ENCODE measurements at regions not wholly inside any gene's neighbourhood (a gene's known extent, or its start where the extent isn't known, plus 50 kb on each side); places are given as distances from the start of the nearest gene placed in this dataset.

- in situ Hi-C loops (cut with MboI; ENCODE audit: low pct_ligation_motif_present in 1 of 4, low pct_unique_long_range_greater_than_20kb in 1 of 4, low sequenced_read_pairs in 3 of 4): no loop called here
Observed at GRCh38 chr5:86175224-86175623, 442.5 kb upstream of the COX7C start.

GRCh38 chr5:86199287-86199686 is 418.5 kb upstream of the COX7C start:
- in situ Hi-C loops (cut with MboI; ENCODE audit: low pct_ligation_motif_present in 1 of 4, low pct_unique_long_range_greater_than_20kb in 1 of 4, low sequenced_read_pairs in 3 of 4): no loop called here
- no peak overlapping the region for H3K27ac ChIP-seq
- no peaks in the 10 kb centered on the region for H3K4me1 ChIP-seq
- no peak for DNase-seq
- no peaks in the 10 kb centered on the region for H3K9me3 ChIP-seq
- no peaks in the 10 kb centered on the region for H3K27me3 ChIP-seq
- H3K36me3 ChIP-seq: no peaks in the 10 kb centered on the region
- TF ChIP-seq EP300 (IDR thresholded peaks at IDR 0.05; ENCODE audit: low read depth): no peak
- no peak for TF ChIP-seq CTCF (IDR thresholded peaks at IDR 0.05)
- no peak for TF ChIP-seq POLR2AphosphoS5 (IDR thresholded peaks at IDR 0.05)
- TF ChIP-seq POLR2A (IDR thresholded peaks at IDR 0.05): no peak
- no peak overlapping the region for H3K4me3 ChIP-seq
- intact Hi-C loops (cut with DNase I; ENCODE audit: low total_unique reads): no loop called here

More at GRCh38 chr5:86175224-86175623, 442.5 kb upstream of the COX7C start:
- no peak overlapping the region for H3K27ac ChIP-seq
- no peak for DNase-seq
- no peaks in the 10 kb centered on the region for H3K27me3 ChIP-seq
- intact Hi-C loops (cut with DNase I; ENCODE audit: low total_unique reads): no loop called here
- TF ChIP-seq EP300 (IDR thresholded peaks at IDR 0.05; ENCODE audit: low read depth) (no peak), POLR2AphosphoS5 (IDR thresholded peaks at IDR 0.05) (no peak), POLR2A (IDR thresholded peaks at IDR 0.05) (no peak)
- H3K9me3 ChIP-seq: no peaks in the 10 kb centered on the region
- H3K36me3 ChIP-seq: no peaks in the 10 kb centered on the region
- WGBS, 2 donors (ENCODE audit: low coverage in 1 of 2): 8 to 20% methylated on average over 1 of the region's 1 CpG
- H3K4me1 ChIP-seq: no peaks in the 10 kb centered on the region
- no peak overlapping the region for H3K4me3 ChIP-seq

DNA sequence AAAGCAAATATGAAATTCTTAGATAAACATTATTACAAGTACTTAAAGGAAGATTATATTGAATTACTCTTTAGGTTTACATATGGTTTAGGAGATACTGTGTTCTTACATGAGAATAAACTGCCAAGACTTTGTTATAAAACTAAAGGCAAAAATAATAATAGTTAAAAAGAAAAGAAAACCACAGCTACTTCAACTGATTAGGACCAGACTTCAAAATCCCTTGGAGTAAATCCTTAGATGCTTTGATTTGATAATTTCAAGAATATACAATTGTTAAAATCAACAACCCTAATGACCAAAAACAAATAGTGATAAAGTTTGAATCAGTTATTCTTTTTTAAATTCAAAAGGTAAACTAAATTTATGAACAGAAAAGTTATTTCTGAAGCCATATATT is 389.6 kb upstream of the COX7C start:
- Histone ChIP-seq H3K36me3 (no peaks in the 10 kb centered on the region), H3K4me1 (no peaks in the 10 kb centered on the region), H3K27ac (no peak overlapping the region), H3K9me3 (no peaks in the 10 kb centered on the region), H3K27me3 (no peaks in the 10 kb centered on the region), H3K4me3 (no peak overlapping the region)
- intact Hi-C loops (cut with DNase I; ENCODE audit: low total_unique reads) (no loop called here), in situ Hi-C loops (cut with MboI; ENCODE audit: low pct_ligation_motif_present in 1 of 4, low pct_unique_long_range_greater_than_20kb in 1 of 4, low sequenced_read_pairs in 3 of 4) (no loop called here)
- DNase-seq: no peak
- TF ChIP-seq POLR2AphosphoS5 (IDR thresholded peaks at IDR 0.05) (no peak), CTCF (IDR thresholded peaks at IDR 0.05) (no peak), EP300 (IDR thresholded peaks at IDR 0.05; ENCODE audit: low read depth) (no peak), POLR2A (IDR thresholded peaks at IDR 0.05) (no peak)

DNA sequence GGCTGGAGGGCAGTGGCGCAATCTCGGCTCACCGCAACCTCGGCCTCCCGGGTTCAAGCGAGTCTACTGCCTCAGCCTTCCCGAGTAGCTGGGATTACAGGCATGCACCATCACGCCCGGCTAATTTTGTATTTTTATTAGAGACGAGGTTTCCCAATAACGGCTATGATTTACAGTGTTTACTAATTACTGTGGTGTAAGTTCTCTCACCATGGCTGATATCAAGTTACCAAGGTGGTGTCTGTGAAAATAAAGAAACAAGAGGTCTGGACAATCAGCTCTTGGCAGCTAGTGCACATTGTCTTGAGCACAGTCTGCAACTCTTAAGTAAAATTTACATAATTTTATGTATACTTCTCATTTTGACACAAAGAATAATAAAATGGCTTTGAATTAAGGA is 385.5 kb upstream of the COX7C start:
- H3K9me3 ChIP-seq: no peaks in the 10 kb centered on the region
- DNase-seq: no peak
- H3K36me3 ChIP-seq: no peaks in the 10 kb centered on the region
- no peak overlapping the region for H3K4me3 ChIP-seq
- H3K4me1 ChIP-seq: no peaks in the 10 kb centered on the region
- 51 to 87% methylated on average over 4 to 11 of the region's 11 CpGs for WGBS, 2 donors (ENCODE audit: low coverage in 1 of 2)
- intact Hi-C loops (cut with DNase I; ENCODE audit: low total_unique reads) (no loop called here), in situ Hi-C loops (cut with MboI; ENCODE audit: low pct_ligation_motif_present in 1 of 4, low pct_unique_long_range_greater_than_20kb in 1 of 4, low sequenced_read_pairs in 3 of 4) (no loop called here)
- no peaks in the 10 kb centered on the region for H3K27me3 ChIP-seq
- no peak overlapping the region for H3K27ac ChIP-seq
- TF ChIP-seq POLR2A (IDR thresholded peaks at IDR 0.05) (no peak), POLR2AphosphoS5 (IDR thresholded peaks at IDR 0.05) (no peak), EP300 (IDR thresholded peaks at IDR 0.05; ENCODE audit: low read depth) (no peak), CTCF (IDR thresholded peaks at IDR 0.05) (no peak)

DNA sequence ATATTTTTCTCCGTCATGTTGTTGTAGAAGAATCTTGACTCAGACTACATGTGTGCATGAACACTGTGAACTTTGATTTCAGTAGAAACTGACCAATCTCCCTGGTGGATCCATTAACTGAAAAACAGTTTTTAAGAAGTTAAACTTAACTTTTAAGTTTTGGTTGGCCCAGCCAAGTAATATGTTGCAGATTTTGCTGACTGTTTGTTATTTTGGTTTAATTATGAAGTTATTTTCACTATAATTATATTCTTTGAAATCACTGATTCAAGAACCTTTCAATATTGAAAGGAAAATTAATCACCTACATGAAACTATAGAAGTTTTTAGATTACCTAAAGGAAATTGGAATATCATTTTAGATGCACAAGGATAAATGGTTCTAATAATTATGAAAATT is 373.6 kb upstream of the COX7C start:
- intact Hi-C loops (cut with DNase I; ENCODE audit: low total_unique reads) (no loop called here), in situ Hi-C loops (cut with MboI; ENCODE audit: low pct_ligation_motif_present in 1 of 4, low pct_unique_long_range_greater_than_20kb in 1 of 4, low sequenced_read_pairs in 3 of 4) (no loop called here)
- Histone ChIP-seq H3K9me3 (no peaks in the 10 kb centered on the region), H3K4me3 (no peak overlapping the region), H3K4me1 (no peaks in the 10 kb centered on the region), H3K27ac (no peak overlapping the region), H3K36me3 (no peaks in the 10 kb centered on the region), H3K27me3 (no peaks in the 10 kb centered on the region)
- no peak for TF ChIP-seq CTCF (IDR thresholded peaks at IDR 0.05)
- no peak for TF ChIP-seq POLR2AphosphoS5 (IDR thresholded peaks at IDR 0.05)
- TF ChIP-seq EP300 (IDR thresholded peaks at IDR 0.05; ENCODE audit: low read depth): no peak
- TF ChIP-seq POLR2A (IDR thresholded peaks at IDR 0.05): no peak
- DNase-seq: no peak
- 0% methylated on average over 1 of the region's 1 CpG for WGBS, 2 donors (ENCODE audit: low coverage in 1 of 2)

Measured in transverse colon (tissue), 4 donors.